GM11168 (cell line): ENCODE measurements at regions not wholly inside any gene's neighbourhood (a gene's known extent, or its start where the extent isn't known, plus 50 kb on each side); places are given as distances from the start of the nearest gene placed in this dataset.

Experiments
- in situ Hi-C: fragments of 300-500 bp; cut with MboI; formaldehyde crosslinking; loops from one replicate; pipeline ENCODE4 v1.12.0; 2022; ENCODE audit warnings: low sequenced_read_pairs; ENCODE audit not compliant: unreplicated experiment

DNA sequence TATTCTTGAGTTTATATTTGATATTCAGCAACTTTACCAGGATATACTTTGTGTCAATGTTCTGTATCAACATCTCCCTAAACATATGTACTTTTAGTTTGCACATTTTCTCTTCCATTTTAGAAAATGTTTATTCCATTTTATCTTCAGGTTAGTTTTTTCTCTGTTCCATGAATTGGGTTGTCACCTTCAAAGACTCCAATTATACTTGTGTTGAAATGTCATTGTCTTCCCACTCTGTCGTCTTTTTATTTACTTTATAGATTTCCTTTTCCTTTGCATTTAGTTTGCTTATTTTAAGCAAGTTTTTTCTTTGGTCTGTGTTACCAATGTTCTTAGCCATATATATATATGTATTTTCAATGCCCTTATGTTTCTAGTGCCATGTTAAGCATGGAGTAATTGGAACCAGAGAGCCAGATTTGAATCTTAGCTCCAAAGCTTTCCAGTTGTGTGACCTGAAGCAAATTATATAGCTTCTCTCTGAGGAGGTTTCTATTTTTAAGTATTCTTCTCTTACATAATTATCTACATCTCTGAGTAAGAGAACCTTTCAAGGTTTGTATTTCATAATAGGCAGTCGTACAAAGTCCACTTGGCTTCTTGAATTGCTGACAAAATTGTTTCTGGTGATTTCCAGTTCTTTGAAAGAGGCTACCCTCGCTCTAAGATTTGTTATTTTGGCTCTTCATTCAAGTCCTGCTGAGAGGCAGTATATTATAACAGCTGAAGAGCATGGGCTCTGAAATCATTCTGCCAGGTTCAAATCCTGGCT, 85.8 kb upstream of the DYRK2 start:
- in situ Hi-C loops = no loop called here

DNA sequence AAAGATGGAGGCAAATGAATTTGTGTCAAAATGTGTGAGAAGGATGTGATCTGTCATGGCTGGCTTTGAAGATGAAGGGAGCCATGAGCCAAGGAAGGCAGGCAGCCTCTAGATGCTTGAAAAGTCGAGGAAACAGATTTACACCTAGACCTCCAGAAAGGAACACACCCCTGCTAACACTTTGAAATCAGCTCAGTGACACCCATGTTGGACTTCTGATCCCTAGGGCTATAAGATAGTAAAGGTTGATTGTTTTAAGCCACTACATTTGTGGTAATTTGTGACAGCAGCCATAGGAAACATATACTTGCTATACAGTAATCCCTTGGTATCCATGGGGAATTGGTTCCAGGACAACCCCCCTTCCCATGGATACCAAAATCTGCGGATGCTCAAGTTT, 80.5 kb upstream of the DYRK2 start:
- in situ Hi-C loops = no loop called here

DNA sequence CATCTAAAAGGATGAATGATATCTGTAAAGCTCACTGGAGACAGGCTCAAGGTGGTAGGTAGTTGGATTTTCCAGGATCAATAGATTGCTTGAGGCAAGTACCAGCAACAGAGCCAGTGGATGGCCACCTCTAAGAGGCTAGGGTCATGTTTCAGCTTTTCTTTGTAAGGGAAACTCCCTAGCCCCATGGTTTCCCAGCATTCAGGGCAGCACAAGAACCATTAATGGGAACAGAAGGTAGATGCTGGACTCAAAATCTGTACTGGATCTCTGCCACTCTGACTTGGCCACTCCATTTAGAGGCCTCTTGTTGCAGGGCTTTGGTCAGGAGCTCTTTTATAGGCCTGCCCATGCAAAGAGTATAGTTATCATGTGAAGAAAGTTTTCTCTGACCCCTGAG, 76.1 kb upstream of the DYRK2 start:
- in situ Hi-C loops = no loop called here

GRCh38 chr12:67573566-67573965, 75.0 kb upstream of the DYRK2 start:
- in situ Hi-C loops = no loop called here

DNA sequence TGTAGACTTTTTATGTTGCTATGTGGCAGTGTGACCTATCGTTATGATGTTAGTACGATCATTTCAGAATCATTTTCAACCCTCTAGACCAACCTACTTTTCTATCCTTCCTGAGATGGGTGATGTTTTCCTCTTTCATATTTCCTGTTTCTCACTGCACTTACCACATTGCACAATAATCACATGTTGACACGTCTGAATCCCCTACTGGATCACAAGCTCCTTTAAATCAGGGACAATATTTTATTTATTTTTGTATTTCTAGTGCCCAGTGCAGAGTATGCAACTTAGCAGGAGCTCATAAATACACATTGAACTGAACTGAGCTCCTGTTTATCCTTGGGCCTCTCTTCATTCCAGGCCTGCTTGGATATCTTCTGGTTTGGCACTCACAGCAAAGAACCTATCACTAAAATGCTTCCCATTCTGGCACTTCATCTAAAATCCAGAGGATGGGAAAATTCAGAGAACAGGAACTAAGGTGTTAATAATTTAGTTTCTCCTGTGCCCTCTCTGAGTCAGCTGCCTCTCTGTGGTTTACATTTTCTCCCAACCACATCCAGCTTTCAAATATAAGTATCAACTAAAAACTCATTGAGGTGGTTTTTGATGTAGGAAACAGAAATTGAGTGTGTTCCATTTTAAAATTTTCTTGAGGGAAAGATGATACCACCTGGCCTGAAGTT, 69.4 kb upstream of the DYRK2 start:
- in situ Hi-C loops = no loop called here

GRCh38 chr12:67579662-67580003, 68.9 kb upstream of the DYRK2 start:
- in situ Hi-C loops = no loop called here

GRCh38 chr12:67582238-67582834, 66.2 kb upstream of the DYRK2 start:
- in situ Hi-C loops = no loop called here

- in situ Hi-C loops = no loop called here
Measured at GRCh38 chr12:67582844-67583243, 65.7 kb upstream of the DYRK2 start.

DNA sequence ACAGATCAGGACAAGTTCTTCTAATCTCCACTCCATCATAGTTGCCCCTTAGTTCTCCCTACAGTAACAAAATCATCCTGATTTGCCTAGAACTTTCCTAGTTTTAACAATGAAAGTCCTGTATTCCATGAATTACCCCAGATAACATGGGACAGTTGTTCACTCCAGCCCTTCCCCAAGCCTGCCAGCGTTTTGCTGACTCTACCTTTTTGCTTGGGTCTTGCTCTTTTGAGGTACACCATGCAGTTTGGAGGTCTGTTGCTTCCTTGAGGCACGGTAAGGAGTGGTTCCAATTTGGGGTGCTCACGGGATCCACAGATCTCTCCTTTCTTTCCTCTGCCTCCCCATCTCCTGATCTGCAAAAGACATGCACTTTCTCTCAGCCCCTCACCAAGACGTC, 61.6 kb upstream of the DYRK2 start:
- in situ Hi-C loops = no loop called here

DNA sequence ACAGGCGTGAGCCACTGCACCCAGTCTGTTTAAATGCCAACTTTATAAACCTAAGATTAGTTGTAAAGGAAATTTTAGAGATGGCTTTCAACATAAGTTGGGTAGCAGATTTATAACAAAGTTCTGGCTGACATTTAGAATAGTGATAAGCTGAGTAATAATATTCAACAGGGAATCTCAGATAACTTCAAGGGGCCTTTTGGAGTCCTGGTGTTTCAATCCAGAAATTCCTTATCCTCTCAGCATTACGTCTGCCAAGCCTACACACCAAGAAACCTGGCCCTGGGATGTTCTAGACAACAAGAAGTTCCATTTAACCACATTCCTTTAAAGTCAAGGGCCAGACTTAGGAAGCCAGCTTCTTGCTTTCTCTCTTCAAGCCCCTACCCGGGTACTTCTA, 59.5 kb upstream of the DYRK2 start:
- in situ Hi-C loops = no loop called here

GRCh38 chr12:67590149-67590790, 58.3 kb upstream of the DYRK2 start:
- in situ Hi-C loops = no loop called here

GRCh38 chr12:67592228-67593011, 56.1 kb upstream of the DYRK2 start:
- in situ Hi-C loops = no loop called here

GRCh38 chr12:67593041-67593440, 55.5 kb upstream of the DYRK2 start:
- in situ Hi-C loops = no loop called here

DNA sequence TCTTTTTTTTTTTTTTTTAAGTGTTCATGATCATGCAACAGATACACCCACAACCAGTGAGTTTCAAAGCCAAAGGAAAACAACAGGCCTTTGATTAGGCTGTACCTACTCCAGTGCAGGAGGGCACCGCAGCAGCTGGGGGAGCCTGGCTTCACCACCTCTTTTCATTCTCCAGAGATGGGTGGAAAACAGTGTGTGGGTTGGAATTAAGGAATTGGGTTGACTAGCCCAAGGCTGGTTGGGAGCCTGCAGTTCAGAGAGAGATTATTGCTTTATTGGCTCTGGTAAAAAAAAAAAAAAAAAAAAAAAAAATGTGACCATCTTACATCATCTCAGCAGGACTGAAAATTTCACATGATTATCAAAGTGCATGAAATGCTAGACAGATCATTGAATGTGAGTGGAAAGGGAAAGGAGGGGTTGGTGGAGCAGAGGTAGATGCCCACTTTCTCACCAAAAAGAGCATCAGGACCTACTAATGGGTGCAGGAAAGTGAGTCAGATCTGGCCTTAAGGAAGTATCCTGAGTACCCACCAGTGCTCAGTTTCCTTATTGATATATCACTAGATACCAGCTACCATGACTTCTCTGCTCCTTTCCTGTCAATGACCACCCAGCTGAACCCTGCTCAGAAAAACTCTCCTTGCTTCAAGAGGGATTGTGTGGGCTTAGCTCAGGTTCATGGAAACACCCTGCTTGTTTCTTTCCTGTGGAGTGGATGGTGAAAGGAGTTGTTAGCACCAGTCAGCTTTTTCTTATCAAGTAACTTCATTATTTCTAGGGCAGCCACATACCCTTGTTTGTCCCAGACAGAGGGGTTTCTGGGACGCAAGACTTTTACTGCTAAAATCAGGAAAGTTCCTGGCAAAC, 54.8 kb upstream of the DYRK2 start:
- in situ Hi-C loops = no loop called here

DNA sequence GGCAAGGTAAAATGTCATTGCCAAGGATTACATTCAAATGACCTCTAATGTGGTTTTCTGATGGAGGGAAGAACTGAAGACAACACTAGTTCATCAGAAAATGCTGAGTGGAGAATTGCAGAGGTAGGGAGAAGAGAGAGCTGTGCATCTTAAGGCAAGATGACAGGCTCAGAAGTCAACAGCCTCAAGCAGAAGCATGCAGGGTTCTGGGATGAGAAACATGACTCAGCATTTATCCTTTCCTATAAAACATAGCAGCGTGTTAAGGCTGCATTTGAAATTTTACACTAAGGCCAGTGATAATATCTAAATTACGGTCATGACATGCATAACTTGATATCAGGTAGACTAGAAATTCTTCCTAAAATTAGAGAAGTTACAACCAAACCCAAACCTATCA, 53.7 kb upstream of the DYRK2 start:
- in situ Hi-C loops = no loop called here

- in situ Hi-C loops = no loop called here
Measured at GRCh38 chr12:67595365-67595764, 53.2 kb upstream of the DYRK2 start.

DNA sequence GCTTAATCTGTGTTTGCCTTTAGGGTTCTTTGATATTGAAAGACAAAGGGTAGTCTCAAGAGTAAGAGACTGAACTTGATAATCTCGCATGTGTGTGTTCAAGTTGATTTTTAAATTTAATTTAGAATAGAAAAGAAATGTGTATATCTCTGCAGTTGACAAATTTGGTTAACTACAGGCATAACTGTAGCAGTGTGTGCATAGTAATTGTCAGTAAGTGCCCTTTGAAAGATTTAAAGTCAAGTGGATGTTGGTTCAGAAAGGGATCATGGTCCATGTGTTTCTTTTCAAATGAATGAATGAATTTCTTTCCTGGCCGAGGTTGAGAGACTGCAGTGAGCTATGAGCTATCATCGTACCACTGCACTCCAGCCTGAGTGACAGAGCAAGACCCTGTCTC, 49.9 kb upstream of the DYRK2 start:
- in situ Hi-C loops = no loop called here
